HG02798 (cell line): ENCODE measurements at regions not wholly inside any gene's neighbourhood (a gene's known extent, or its start where the extent isn't known, plus 50 kb on each side); places are given as distances from the start of the nearest gene placed in this dataset.

Source experiments
- ATAC-seq: cut with Tn5 transposase; IDR thresholded peaks from one replicate; pipeline ENCODE4 v1.9.1; 2021; ENCODE audit warnings: mild to moderate bottlenecking; ENCODE audit not compliant: unreplicated experiment, poor library complexity

DNA sequence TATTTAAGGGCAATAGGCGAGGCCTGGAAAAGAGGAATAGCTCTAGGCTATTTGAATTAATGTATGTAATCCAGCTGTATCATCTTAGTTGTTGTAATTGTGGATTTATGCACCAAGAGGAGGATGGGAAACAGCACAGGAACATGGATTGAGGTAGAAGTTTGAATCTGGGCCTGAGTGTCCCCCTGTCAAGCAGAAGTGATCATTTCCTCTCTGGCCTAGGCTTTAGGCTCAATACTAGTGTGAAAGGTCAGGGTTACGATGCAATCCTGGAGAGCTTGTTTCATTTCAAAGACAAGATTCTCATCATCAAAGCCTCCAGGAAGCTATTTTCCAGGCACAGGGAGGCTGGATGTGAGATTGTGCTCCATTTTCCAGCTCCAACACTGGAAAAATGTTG is 77.9 kb upstream of the HSD17B12 start:
- no peak for ATAC-seq

GRCh38 chr11:43614214-43614613 is 66.3 kb upstream of the HSD17B12 start:
- ATAC-seq = no peak

GRCh38 chr11:43619863-43620505 is 60.6 kb upstream of the HSD17B12 start:
- ATAC-seq = no peak

DNA sequence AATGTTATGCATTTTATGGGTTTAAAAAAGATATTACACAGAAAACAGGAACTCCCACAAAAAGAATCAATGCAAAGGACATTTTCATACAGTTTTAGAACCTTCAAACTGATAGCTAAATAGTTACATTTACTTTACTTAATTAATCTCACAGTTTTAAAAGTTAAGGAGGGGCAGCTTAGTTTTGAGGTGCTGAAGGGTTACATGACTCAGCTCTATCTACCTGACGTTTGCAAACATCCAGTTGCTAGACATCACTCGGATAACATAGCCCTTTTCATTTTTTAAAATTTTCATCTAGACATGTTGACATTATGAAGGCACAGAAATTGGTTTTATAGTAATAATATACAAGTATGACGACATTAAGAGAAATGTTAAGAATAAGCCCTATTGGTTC is 53.7 kb upstream of the HSD17B12 start:
- ATAC-seq = no peak
